ENCODE measurements at regions not wholly inside any gene's neighbourhood (a gene's known extent, or its start where the extent isn't known, plus 50 kb on each side); places are given as distances from the start of the nearest gene placed in this dataset.

DNA sequence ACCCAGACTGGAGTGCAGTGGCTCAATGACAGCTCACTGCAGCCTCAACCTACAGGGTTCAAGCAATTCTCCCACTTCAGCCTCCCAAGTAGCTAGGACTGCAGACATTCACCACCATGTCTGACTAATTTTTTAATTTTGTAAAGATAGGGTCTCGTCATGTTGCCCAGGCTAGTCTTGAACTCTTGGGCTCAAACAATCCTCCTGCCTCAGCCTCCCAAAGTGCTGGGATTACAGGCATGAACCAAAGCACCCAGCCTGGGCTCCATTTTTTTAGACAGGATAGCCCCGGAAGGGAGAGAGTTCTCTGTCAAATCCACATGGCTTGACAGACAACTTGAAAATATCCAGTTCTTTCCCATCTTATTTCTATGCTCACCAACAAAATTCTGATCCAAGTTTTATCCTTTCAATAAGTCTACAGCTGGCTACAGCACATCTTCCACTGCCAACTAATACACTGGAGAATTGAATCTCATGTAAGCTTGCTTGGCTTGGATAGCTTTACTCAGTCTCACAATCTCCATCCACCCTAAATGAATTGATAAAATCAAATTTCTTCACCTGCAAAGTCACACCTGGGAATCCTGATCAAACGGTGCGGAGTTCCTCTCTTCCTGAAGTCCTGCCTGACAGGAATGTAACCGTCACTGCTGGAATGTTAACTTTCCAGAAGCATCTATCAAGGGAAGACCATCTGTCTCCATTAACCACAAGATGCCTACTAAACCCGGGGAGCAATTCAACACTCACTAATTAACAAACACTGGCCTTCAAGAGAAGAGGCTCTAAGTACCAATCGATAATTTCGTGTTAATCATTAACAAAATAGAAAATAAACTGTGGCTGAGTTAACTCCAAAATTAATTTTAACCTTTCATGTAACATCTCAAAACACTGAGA, 239.7 kb upstream of the MKLN1 start:
- TF ChIP-seq, protein P1, sequence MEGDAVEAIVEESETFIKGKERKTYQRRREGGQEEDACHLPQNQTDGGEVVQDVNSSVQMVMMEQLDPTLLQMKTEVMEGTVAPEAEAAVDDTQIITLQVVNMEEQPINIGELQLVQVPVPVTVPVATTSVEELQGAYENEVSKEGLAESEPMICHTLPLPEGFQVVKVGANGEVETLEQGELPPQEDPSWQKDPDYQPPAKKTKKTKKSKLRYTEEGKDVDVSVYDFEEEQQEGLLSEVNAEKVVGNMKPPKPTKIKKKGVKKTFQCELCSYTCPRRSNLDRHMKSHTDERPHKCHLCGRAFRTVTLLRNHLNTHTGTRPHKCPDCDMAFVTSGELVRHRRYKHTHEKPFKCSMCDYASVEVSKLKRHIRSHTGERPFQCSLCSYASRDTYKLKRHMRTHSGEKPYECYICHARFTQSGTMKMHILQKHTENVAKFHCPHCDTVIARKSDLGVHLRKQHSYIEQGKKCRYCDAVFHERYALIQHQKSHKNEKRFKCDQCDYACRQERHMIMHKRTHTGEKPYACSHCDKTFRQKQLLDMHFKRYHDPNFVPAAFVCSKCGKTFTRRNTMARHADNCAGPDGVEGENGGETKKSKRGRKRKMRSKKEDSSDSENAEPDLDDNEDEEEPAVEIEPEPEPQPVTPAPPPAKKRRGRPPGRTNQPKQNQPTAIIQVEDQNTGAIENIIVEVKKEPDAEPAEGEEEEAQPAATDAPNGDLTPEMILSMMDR (IDR thresholded peaks at IDR 0.05): no peak
- TF ChIP-seq POLR2A (IDR thresholded peaks at IDR 0.05): no peak
